GM19324 (cell line): ENCODE measurements at regions not wholly inside any gene's neighbourhood (a gene's known extent, or its start where the extent isn't known, plus 50 kb on each side); places are given as distances from the start of the nearest gene placed in this dataset.

Experiments
- ATAC-seq: cut with Tn5 transposase; IDR thresholded peaks from one replicate; pipeline ENCODE4 v1.9.1; 2021; ENCODE audit warnings: mild to moderate bottlenecking, moderate library complexity; ENCODE audit not compliant: unreplicated experiment, low FRiP score

- no peak for ATAC-seq
Observed at GRCh38 chr18:71939483-71939882, 604.7 kb downstream of the CBLN2 start.

GRCh38 chr18:71936744-71937143 lies 607.4 kb downstream of the CBLN2 start:
- no peak for ATAC-seq

GRCh38 chr18:71919211-71919610 lies 624.9 kb downstream of the CBLN2 start:
- ATAC-seq: no peak

GRCh38 chr18:71913641-71914040 lies 630.5 kb downstream of the CBLN2 start:
- no peak for ATAC-seq

GRCh38 chr18:71902482-71902881 lies 641.7 kb downstream of the CBLN2 start:
- ATAC-seq: no peak

- no peak for ATAC-seq
Observed at GRCh38 chr18:71899707-71900472, 644.3 kb downstream of the CBLN2 start.

GRCh38 chr18:71899183-71899582 lies 645.0 kb downstream of the CBLN2 start:
- ATAC-seq: no peak

GRCh38 chr18:71887509-71887908 lies 656.6 kb downstream of the CBLN2 start:
- ATAC-seq: no peak

GRCh38 chr18:71878226-71878625 lies 665.9 kb downstream of the CBLN2 start:
- no peak for ATAC-seq

- ATAC-seq: no peak
Observed at GRCh38 chr18:71873695-71874094, 670.4 kb downstream of the CBLN2 start.

- ATAC-seq: no peak
Observed at GRCh38 chr18:71865888-71866287, 678.3 kb downstream of the CBLN2 start.

- ATAC-seq: no peak
Observed at GRCh38 chr18:71850602-71851001, 693.5 kb downstream of the CBLN2 start.

GRCh38 chr18:71849407-71849806 lies 694.7 kb downstream of the CBLN2 start:
- no peak for ATAC-seq

- no peak for ATAC-seq
Observed at GRCh38 chr18:71846716-71847115, 697.4 kb downstream of the CBLN2 start.

- ATAC-seq: no peak
Observed at GRCh38 chr18:71844814-71845213, 699.3 kb downstream of the CBLN2 start.

- no peak for ATAC-seq
Observed at GRCh38 chr18:71842666-71843065, 701.5 kb downstream of the CBLN2 start.

- ATAC-seq: no peak
Observed at GRCh38 chr18:71837547-71837946, 706.6 kb downstream of the CBLN2 start.

GRCh38 chr18:71832946-71833617 lies 711.1 kb downstream of the CBLN2 start:
- no peak for ATAC-seq

- ATAC-seq: no peak
Observed at GRCh38 chr18:71831039-71831438, 713.1 kb downstream of the CBLN2 start.

GRCh38 chr18:71827301-71827700 lies 716.8 kb downstream of the CBLN2 start:
- ATAC-seq: no peak

GRCh38 chr18:71815305-71815704 lies 728.8 kb downstream of the CBLN2 start:
- no peak for ATAC-seq

- ATAC-seq: no peak
Observed at GRCh38 chr18:71809711-71810110, 734.4 kb downstream of the CBLN2 start.
